Mesenteric fat pad (tissue), 1 donor: ENCODE measurements at regions not wholly inside any gene's neighbourhood (a gene's known extent, or its start where the extent isn't known, plus 50 kb on each side); places are given as distances from the start of the nearest gene placed in this dataset.

Experiments used
- DNase-seq: peaks from one replicate; pipeline ENCODE4 v3.0.0-alpha.2; 2020; ENCODE audit warnings: low spot score
- donor health status: DM: yes; HTN: yes; CAD: no.

DNA sequence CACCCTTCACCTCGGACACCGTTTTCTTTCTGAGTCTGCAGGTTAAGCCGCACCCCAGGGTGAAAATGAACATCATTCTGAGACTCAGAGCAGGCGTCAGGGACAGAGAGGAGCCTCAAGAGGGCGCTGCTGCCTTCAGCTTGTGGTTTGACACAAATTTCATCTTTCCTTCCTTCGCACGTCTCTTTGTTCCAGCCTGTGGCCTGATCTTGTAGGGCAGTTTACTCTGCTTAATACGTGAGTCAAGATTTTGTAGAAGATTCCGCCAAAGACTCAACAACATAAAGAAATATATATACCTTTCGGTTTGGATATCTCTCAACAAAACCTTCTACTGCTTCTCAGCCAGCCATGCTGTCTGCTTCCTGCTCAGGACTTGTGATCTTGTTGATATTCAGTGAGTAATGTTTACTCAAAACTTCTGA is 329.3 kb upstream of the OR4E1 start:
- DNase-seq: no peak

GRCh38 chr14:21999402-21999801 is 325.8 kb upstream of the OR4E1 start:
- DNase-seq: no peak

DNA sequence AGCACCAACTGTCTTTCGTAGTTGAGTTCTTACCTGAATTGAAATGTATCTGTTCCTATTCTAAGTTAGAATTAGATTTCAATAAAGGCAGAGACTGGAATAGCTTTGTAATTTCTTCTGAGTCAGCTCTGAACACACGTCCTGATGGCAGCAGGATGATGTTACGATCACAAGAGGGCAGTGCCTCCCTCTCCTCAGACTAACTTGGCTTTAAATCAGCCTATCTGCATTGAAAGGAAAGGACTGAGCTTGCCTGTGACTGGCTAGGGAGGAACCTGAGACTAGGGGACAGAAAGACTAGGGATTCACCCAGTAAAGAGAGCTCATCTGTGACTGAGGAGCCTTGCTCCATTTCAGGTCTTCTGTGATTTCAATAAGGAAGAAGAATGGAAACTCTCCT is 323.7 kb upstream of the OR4E1 start:
- no peak for DNase-seq

DNA sequence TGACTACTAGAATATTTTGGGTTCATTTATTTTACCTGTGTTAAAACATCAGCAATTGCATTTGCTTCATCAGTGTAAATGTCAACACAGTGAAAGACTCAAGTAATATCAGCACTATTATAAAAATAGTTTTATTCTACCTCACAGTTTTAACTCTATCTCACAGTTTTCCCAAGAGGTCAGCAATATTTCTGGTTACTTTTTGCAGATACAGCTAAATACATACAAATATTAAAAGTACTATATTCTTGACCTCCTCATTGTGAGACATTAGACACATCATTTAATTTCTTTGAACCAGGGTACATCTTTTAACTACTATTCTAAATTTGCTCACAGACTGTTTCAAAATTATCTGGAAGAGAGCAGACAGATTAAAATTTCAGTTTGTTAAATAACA is 321.7 kb upstream of the OR4E1 start:
- DNase-seq: no peak

DNA sequence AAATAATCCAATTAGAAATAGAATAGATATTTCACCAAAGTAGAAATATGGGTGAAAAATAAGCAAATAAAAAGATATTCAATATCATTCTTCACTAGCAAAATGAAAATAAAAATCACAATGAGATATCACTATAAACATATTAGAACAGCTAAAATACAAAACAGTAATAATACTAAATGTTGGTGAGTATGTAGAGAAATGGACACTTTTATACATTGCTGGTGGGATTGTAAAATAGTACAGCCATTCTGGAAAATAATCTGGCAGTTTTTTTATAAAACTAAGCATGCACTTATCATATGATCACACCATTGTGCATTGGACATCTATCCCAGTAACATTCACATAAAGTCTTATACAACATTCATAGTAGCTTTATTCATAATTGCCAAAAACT is 320.2 kb upstream of the OR4E1 start:
- no peak for DNase-seq

DNA sequence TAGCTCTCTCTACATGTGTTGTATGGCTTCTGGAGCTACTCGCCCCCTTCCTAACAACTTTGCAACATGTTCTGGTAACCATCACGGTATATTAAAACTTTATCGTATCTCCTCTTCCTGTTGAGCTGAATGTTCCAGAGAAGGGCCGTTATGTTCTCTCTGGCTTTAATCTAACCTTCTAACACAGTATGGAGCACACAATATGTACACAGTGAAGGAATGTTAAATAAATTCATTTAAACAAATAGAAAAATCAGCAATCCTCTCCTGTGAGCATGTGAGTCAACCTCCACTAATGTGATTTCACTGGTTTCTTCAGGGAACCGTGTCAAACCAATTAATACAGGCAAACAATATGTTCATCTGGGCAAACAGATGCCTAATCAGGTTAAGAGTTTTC is 319.5 kb upstream of the OR4E1 start:
- no peak for DNase-seq

DNA sequence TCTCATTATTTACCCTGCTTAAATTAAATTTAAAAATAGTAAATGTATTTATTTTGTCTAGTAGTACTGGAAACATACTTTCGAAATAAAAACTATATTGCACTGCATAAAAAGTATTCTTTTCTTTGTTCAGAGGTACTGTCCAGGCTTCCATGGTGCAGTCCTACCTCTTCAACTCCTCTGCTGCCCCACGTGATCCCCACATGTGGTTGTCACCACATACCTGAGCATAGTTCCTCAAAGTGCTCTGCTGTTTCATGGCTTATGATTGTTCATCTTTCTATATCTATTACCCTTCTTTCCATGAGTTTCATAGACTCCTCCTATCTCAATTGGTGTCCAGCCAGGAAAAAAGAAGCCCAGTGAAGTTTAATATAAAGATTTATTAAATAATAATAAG is 317.5 kb upstream of the OR4E1 start:
- no peak for DNase-seq

DNA sequence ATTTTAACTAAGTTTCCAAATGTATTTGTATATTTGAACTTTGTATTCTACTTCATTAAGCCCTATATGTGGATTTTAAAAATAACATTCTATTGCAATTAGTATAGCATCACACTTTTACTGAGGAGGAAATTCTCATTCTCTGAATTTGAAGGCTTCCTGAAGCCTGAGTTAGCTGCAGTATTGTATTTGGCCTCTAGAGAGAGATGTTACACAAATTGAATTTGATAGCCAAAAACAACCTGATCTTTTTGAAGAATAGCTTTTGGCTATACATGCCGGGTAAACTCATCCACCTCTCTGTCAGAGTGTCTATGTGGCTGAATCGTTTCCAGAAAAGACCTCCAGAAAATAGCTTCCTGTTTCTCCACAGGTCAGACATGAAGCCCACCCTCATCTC is 316.5 kb upstream of the OR4E1 start:
- DNase-seq: no peak

- no peak for DNase-seq
These were observed 315.5 kb upstream of the OR4E1 start for GRCh38 chr14:21989090-21989489.

DNA sequence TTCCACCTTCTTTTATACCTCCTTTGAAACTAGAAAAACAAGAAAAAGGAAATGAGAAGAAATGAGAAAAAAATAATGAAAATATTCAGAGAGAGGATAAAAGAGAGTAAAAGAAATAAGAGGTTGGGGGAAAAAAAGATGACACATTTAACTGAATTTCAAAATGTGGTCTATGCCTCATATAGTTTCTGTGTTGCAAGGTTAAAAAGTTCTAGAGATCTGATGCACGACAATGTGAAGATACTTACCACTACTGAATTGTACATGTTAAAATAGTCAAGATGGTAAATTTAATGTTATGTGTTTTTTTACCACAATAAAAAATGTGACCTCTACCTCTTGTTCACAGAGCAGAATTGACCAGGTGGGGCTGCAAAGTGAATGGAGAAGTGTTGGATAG is 314.8 kb upstream of the OR4E1 start:
- no peak for DNase-seq

GRCh38 chr14:21987937-21988336 is 314.3 kb upstream of the OR4E1 start:
- DNase-seq: no peak

GRCh38 chr14:21985081-21985480 is 311.5 kb upstream of the OR4E1 start:
- no peak for DNase-seq

DNA sequence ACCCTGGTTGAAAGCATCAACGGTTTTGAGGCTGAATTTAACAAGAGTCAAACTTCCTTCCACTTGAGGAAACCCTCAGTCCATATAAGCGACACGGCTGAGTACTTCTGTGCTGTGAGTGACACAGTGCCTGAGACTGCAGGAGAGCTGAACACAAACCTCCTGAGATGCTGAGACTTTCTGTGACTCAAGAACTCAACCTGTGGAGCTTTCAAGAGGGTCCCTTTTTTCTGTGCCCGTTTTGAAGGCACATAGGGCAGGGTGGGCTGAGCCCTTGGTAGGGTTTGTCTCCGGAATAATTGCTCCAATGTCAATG is 305.3 kb upstream of the OR4E1 start:
- DNase-seq: no peak

GRCh38 chr14:21978184-21978998 is 304.8 kb upstream of the OR4E1 start:
- no peak for DNase-seq

DNA sequence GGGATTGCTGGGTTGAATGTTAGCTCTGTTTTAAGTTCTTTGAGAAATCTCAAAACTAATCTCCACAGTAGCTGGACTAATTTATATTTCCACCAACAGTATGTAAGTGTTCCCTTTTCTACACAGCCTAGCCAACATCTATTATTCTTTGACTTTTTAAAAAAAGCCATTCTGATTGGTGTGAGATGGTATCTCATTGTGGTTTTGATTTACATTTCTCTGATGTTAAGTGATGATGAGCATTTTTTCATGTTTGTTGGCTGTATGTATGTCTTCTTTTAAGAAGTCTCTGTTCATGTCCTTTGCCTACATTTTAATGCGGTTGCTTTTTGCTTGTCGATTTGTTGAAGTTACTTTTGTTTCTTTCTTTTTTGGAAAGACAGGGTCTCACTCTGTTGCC is 301.1 kb upstream of the OR4E1 start:
- no peak for DNase-seq

DNA sequence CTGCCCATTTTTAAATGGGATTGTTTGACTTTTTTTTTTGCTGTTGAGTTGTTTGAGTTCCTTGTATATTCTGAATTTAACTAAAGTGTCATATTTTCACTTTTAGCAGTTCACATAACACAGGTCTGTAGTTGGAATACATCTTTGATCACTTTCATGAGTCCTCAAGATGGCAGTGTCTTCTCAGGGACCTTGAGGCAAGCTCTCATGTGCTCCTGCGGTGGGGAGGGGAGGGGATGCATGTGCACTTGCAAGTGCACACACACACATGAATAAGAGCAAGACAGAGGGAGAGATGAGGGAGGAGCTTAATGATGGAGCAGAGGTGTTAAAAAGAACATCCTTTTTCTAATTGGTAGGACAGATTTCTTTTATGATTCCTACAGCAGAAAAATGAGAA is 291.4 kb upstream of the OR4E1 start:
- no peak for DNase-seq

- no peak for DNase-seq
These were observed 290.6 kb upstream of the OR4E1 start for GRCh38 chr14:21964180-21964579.

GRCh38 chr14:21960636-21961035 is 287.0 kb upstream of the OR4E1 start:
- no peak for DNase-seq

DNA sequence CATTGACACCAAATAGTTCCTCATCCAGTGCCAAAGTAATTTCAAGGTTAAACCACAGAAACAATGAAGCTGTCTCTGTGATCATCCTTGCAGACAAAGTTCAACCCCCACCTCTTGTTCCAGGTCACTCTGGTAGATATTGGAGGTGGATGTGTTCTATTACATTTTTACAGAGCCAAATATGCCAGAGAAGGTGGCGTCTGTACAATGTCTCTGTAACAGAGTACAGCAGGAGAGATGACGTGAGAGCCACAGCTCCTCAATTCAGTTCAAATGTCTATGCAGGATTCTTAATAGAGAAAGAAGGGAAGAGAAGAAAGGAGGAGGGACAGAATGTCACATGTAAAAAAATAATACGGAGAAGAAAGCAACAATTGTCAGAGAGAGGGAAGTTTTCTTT is 268.3 kb upstream of the OR4E1 start:
- DNase-seq: no peak

GRCh38 chr14:21940887-21941856 is 267.6 kb upstream of the OR4E1 start:
- no peak for DNase-seq

GRCh38 chr14:21939836-21940235 is 266.2 kb upstream of the OR4E1 start:
- DNase-seq: no peak

GRCh38 chr14:21937996-21938395 is 264.4 kb upstream of the OR4E1 start:
- DNase-seq: no peak

DNA sequence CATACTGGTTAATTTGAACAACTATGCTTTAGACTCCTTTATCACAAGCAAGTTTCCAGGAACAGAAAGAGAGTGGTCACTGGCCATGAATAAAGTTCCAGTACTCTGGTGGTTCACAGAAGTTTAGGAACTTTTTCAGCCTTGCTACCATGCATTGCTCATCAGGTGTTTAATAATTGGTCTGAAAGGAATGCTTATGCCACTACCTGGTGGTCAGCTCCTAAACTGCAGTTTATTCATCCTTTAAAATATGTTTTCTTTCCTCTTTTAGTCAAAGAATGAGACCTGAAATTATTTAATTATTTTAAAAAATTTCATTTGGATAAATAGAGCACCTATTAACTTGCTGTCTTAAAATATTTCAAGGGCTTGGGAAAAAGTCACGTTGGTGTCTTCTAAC is 260.1 kb upstream of the OR4E1 start:
- DNase-seq: no peak
